ENCODE measurements at regions not wholly inside any gene's neighbourhood (a gene's known extent, or its start where the extent isn't known, plus 50 kb on each side); places are given as distances from the start of the nearest gene placed in this dataset.

- TF ChIP-seq SIN3A (IDR thresholded peaks at IDR 0.05; ENCODE audit: borderline replicate concordance, low read depth, low read length) (no peak), STAT5B (CRISPR knock-in tag; IDR thresholded peaks at IDR 0.05) (no peak), ZNF660 (CRISPR knock-in tag; IDR thresholded peaks at IDR 0.05; ENCODE audit: borderline replicate concordance, low read depth) (no peak), FOXM1 (CRISPR knock-in tag; IDR thresholded peaks at IDR 0.05) (no peak), HNF4G (IDR thresholded peaks at IDR 0.05; ENCODE audit: borderline replicate concordance, low read depth, low read length) (no peak), HNF4G (CRISPR knock-in tag; IDR thresholded peaks at IDR 0.05; ENCODE audit: borderline replicate concordance, low read depth) (no peak)
Measured at GRCh38 chr6:49052901-49053300, 410.2 kb downstream of the MMUT start.
